Kidney (tissue), 13 donors: ENCODE measurements at regions not wholly inside any gene's neighbourhood (a gene's known extent, or its start where the extent isn't known, plus 50 kb on each side); places are given as distances from the start of the nearest gene placed in this dataset.
"Not testable (repeated sequence)": the region's sequence is repeated elsewhere in the genome, so short reads cannot be mapped to it uniquely, and the experiment has no call there.

Source experiments
- DNase-seq, 5 donors: peaks; one replicate each; pipeline ENCODE4 v3.0.0-alpha.2; 2013 to 2020
- FAIRE-seq: peaks from 2 replicates; lab custom pipeline; 2012; peaks lifted over from hg19 to GRCh38; lab: Jason Lieb, UNC
- H3K27ac ChIP-seq, 2 donors: one replicate each; pipeline ENCODE4 v1.7.0; 2013; ENCODE audit warnings: low read depth in 2 of 2, low read length in 2 of 2, inconsistent platforms in 1 of 2
- H3K27me3 ChIP-seq: one replicate; pipeline ENCODE4 v1.7.1; 2013; ENCODE audit warnings: low read length, inconsistent platforms; ENCODE audit not compliant: control insufficient read depth, insufficient read depth
- H3K36me3 ChIP-seq, 3 donors: one replicate each; pipeline versions ENCODE4 v1.7.0 to v1.7.1; 2013; ENCODE audit warnings: low read length in 3 of 3, control low read depth in 1 of 3, inconsistent platforms in 1 of 3; ENCODE audit not compliant: insufficient read depth in 3 of 3, control insufficient read depth in 2 of 3
- H3K4me1 ChIP-seq, 3 donors: one replicate each; pipeline versions ENCODE4 v1.7.0 to v1.7.1; 2013; ENCODE audit warnings: low read length in 3 of 3, inconsistent platforms in 1 of 3, low read depth in 1 of 3; ENCODE audit not compliant: control insufficient read depth in 2 of 3, insufficient read depth in 2 of 3
- H3K4me3 ChIP-seq, 3 donors: one replicate each; pipeline versions ENCODE4 v1.7.0 to v1.8.1; 2013; ENCODE audit warnings: low read length in 3 of 3, control low read depth in 1 of 3, inconsistent platforms in 1 of 3
- H3K9ac ChIP-seq, 3 donors: one replicate each; pipeline versions ENCODE4 v1.7.0 to v1.7.1; 2013; ENCODE audit warnings: low read length in 3 of 3, control low read depth in 1 of 3, inconsistent platforms in 1 of 3
- H3K9me3 ChIP-seq, 3 donors: one replicate each; pipeline versions ENCODE4 v1.7.0 to v1.7.1; 2013; ENCODE audit warnings: low read length in 3 of 3, control low read depth in 1 of 3, inconsistent platforms in 1 of 3; ENCODE audit not compliant: control insufficient read depth in 2 of 3, insufficient read depth in 1 of 3
- CTCF ChIP-seq: IDR thresholded peaks from 3 replicates; pipeline ENCODE4 v1.5.1; 2012; ENCODE audit warnings: mild to moderate bottlenecking, moderate library complexity, borderline replicate concordance; ENCODE audit not compliant: insufficient read depth; ENCODE audit errors: extremely low read depth
- intact Hi-C: fragments of 100-400 bp; cut with DNase I; formaldehyde crosslinking; loops from one replicate; pipeline ENCODE4 v1.11.1; 2022
- donor health status: control.
- donor health status: control.
- donor health status: control.
- donor health status: control.
- donor health status: control.
- donor health status: DM: yes; HTN: yes; CAD: no.
- donor health status: Normal renal cell carcinoma (clear cell type).

- H3K9ac ChIP-seq, result no peak overlapping the region
- no peaks in the 10 kb centered on the region for H3K9me3 ChIP-seq
- intact Hi-C loops, result no loop called here
- TF ChIP-seq CTCF, result no peak
- no peak overlapping the region for H3K27ac ChIP-seq
- no peaks in the 10 kb centered on the region for H3K27me3 ChIP-seq
- H3K36me3 ChIP-seq, result no peaks in the 10 kb centered on the region
- FAIRE-seq (no peak), DNase-seq (peak in 2 of 5 donors; percentile 16 to 25)
- H3K4me3 ChIP-seq, result no peak overlapping the region
- H3K4me1 ChIP-seq, result no peaks in the 10 kb centered on the region
Measured at GRCh38 chr19:27955485-27956480, 1257.2 kb downstream of the UQCRFS1 start.

- intact Hi-C loops, H3K4me1 ChIP-seq, H3K36me3 ChIP-seq, H3K4me3 ChIP-seq, H3K27ac ChIP-seq, DNase-seq, FAIRE-seq, H3K27me3 ChIP-seq, H3K9me3 ChIP-seq, H3K9ac ChIP-seq: not testable (repeated sequence)
Measured at GRCh38 chr19:27942607-27943006, 1270.3 kb downstream of the UQCRFS1 start.

- Histone ChIP-seq H3K27me3 (no peaks in the 10 kb centered on the region), H3K4me3 (no peak overlapping the region), H3K27ac (no peak overlapping the region), H3K4me1 (no peaks in the 10 kb centered on the region), H3K36me3 (no peaks in the 10 kb centered on the region), H3K9ac (no peak overlapping the region), H3K9me3 (no peaks in the 10 kb centered on the region)
- FAIRE-seq, result no peak
- no peak for TF ChIP-seq CTCF
- intact Hi-C loops, result no loop called here
- no peak for DNase-seq
Measured at GRCh38 chr19:27936139-27936538, 1276.8 kb downstream of the UQCRFS1 start.

GRCh38 chr19:27935669-27936068 lies 1277.3 kb downstream of the UQCRFS1 start:
- DNase-seq (no peak), FAIRE-seq (no peak)
- Histone ChIP-seq H3K4me1 (no peaks in the 10 kb centered on the region), H3K36me3 (no peaks in the 10 kb centered on the region), H3K9ac (no peak overlapping the region), H3K9me3 (no peaks in the 10 kb centered on the region), H3K27ac (no peak overlapping the region), H3K4me3 (no peak overlapping the region), H3K27me3 (no peaks in the 10 kb centered on the region)
- no peak for TF ChIP-seq CTCF
- intact Hi-C loops, result no loop called here
